ENCODE measurements at regions not wholly inside any gene's neighbourhood (a gene's known extent, or its start where the extent isn't known, plus 50 kb on each side); places are given as distances from the start of the nearest gene placed in this dataset.

DNA sequence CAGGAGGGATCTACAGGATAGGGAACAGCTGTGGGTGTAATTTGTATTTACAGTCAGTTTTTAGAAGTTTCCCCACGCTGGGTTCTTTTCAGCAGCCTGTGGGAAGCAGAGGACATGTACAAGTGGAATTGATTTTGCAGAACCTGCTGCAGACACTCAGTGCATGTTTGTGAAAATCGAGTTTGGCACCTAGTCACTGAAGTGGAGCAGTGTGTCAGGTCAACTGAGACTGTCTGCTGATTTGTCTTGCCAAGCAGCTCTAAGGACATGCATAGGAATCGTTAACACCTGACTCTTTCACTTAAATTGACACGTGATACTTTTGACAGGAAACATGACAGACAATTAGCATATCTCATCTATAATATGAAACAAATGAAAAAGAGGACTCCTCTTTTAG lies 416.6 kb downstream of the TMX3 start:
- no peak for TF ChIP-seq POLR2A (IDR thresholded peaks at IDR 0.05)
- TF ChIP-seq, protein P1, sequence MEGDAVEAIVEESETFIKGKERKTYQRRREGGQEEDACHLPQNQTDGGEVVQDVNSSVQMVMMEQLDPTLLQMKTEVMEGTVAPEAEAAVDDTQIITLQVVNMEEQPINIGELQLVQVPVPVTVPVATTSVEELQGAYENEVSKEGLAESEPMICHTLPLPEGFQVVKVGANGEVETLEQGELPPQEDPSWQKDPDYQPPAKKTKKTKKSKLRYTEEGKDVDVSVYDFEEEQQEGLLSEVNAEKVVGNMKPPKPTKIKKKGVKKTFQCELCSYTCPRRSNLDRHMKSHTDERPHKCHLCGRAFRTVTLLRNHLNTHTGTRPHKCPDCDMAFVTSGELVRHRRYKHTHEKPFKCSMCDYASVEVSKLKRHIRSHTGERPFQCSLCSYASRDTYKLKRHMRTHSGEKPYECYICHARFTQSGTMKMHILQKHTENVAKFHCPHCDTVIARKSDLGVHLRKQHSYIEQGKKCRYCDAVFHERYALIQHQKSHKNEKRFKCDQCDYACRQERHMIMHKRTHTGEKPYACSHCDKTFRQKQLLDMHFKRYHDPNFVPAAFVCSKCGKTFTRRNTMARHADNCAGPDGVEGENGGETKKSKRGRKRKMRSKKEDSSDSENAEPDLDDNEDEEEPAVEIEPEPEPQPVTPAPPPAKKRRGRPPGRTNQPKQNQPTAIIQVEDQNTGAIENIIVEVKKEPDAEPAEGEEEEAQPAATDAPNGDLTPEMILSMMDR (IDR thresholded peaks at IDR 0.05) = no peak
- TF ChIP-seq POLR2AphosphoS5 (IDR thresholded peaks at IDR 0.05) = no peak
